ENCODE measurements at regions not wholly inside any gene's neighbourhood (a gene's known extent, or its start where the extent isn't known, plus 50 kb on each side); places are given as distances from the start of the nearest gene placed in this dataset.

DNA sequence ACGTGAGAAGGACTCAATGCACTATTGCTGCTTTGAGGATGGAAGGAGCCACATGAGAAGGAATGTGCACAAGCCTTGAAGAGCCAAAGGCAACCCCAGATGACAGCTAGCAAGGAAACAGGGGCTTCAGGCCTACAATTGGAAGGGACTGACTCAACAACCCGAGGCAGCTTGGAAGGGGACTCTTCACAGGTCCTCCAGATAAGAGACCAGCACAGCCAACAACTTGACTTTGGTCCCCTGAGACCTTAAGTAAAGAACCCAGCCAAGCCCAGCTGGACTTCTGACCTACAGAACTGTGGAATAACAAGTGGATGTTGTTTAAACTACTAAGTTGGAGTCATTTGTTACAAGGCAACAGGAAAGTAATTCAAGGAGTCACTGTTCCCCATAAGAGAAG, 277.2 kb downstream of the SUCLG1 start:
- no peak for TF ChIP-seq POLR2A (IDR thresholded peaks at IDR 0.05)
- TF ChIP-seq, protein P1, sequence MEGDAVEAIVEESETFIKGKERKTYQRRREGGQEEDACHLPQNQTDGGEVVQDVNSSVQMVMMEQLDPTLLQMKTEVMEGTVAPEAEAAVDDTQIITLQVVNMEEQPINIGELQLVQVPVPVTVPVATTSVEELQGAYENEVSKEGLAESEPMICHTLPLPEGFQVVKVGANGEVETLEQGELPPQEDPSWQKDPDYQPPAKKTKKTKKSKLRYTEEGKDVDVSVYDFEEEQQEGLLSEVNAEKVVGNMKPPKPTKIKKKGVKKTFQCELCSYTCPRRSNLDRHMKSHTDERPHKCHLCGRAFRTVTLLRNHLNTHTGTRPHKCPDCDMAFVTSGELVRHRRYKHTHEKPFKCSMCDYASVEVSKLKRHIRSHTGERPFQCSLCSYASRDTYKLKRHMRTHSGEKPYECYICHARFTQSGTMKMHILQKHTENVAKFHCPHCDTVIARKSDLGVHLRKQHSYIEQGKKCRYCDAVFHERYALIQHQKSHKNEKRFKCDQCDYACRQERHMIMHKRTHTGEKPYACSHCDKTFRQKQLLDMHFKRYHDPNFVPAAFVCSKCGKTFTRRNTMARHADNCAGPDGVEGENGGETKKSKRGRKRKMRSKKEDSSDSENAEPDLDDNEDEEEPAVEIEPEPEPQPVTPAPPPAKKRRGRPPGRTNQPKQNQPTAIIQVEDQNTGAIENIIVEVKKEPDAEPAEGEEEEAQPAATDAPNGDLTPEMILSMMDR (IDR thresholded peaks at IDR 0.05), result no peak
